HepG2 (cell line): ENCODE measurements at regions not wholly inside any gene's neighbourhood (a gene's known extent, or its start where the extent isn't known, plus 50 kb on each side); places are given as distances from the start of the nearest gene placed in this dataset.
A peak's percentile ranks its signal among the peaks of the same experiment; 100 is the strongest.

ENCODE experiments used
- ATAC-seq: fragments of 200-7000 bp; cut with Tn5 transposase; 3 replicates; pipeline ENCODE4 v1.9.1; 2020; ENCODE audit warnings: mild to moderate bottlenecking, moderate library complexity
- BruUV-seq: library from RNA; stranded (reverse); fragments of 400-500 nt; replicated peaks from 2 replicates; lab custom pipeline; 2021; lab: Mats Ljungman, UMichigan
- CTCF ChIA-PET: fragments of 300-600 bp; formaldehyde crosslinking; extraction: SDS; loops from one replicate; lab custom pipeline; 2021; ENCODE audit warnings: low total read pairs, inconsistent platforms, low intra/inter-chr PET ratio; lab: Yijun Ruan, JAX
- POLR2A ChIA-PET: fragments of 350-600 bp; sonication (Branson Sonifier 250); formaldehyde crosslinking; loops from one replicate; lab custom pipeline; 2020; ENCODE audit warnings: antibody characterized with exemption, inconsistent platforms; lab: Yijun Ruan, JAX
- DNase-seq: peaks from one replicate; pipeline ENCODE4 v3.0.0-alpha.2; 2015; ENCODE audit warnings: low spot score
- FAIRE-seq: peaks from 3 replicates; lab custom pipeline; 2011; peaks lifted over from hg19 to GRCh38; lab: Jason Lieb, UNC
- H2AFZ ChIP-seq: one replicate; pipeline ENCODE4 v1.6.1; 2011; ENCODE audit warnings: low read length, inconsistent platforms
- H3K27ac ChIP-seq: fragments of 300-600 bp; 3 replicates; pipeline ENCODE4 v1.8.0; 2011; ENCODE audit warnings: mixed run types, mild to moderate bottlenecking, mixed read lengths, low read length, inconsistent platforms; ENCODE audit not compliant: insufficient read depth; ENCODE audit errors: extremely low read length
- H3K27me3 ChIP-seq, 2 experiments: fragments of 200-600 bp in 1 of 2; 2 replicates in 1 of 2; 3 replicates in 1 of 2; pipeline versions ENCODE4 v1.6.0 to v1.8.0; 2011; ENCODE audit warnings: low read length in 2 of 2, mild to moderate bottlenecking in 2 of 2, moderate library complexity in 2 of 2, inconsistent platforms in 1 of 2; ENCODE audit not compliant: insufficient read depth in 2 of 2, control insufficient read depth in 1 of 2
- H3K36me3 ChIP-seq, 2 experiments: fragments of 200-600 bp in 1 of 2; replicated peaks in 1 of 2; 2 replicates in 1 of 2; 3 replicates in 1 of 2; pipeline versions ENCODE4 v1.5.1 to v1.8.0; 2011; ENCODE audit warnings: low read length in 2 of 2, inconsistent platforms in 1 of 2; ENCODE audit not compliant: insufficient read depth in 2 of 2, control insufficient read depth in 1 of 2
- H3K4me1 ChIP-seq: 2 replicates; pipeline ENCODE4 v1.5.1; 2012; ENCODE audit warnings: low read length, inconsistent platforms; ENCODE audit not compliant: insufficient read depth
- H3K4me2 ChIP-seq: 2 replicates; pipeline ENCODE4 v1.6.0; 2011; ENCODE audit warnings: low read depth, low read length, inconsistent platforms
- H3K4me3 ChIP-seq, 3 experiments: fragments of 200-600 bp in 1 of 3; sonication (generic), shearing (Covaris generic) in 1 of 3; replicated peaks in 1 of 3; 2 replicates each; pipeline ENCODE4 v1.5.1; 2011 to 2016; ENCODE audit warnings: low read length in 3 of 3, inconsistent platforms in 2 of 3, low read depth in 2 of 3, mild to moderate bottlenecking in 2 of 3, control low read depth in 1 of 3, mixed read lengths in 1 of 3; ENCODE audit not compliant: insufficient read depth in 1 of 3
- H3K79me2 ChIP-seq: one replicate; pipeline ENCODE4 v1.6.1; 2011; ENCODE audit warnings: low read length, inconsistent platforms; ENCODE audit not compliant: insufficient read depth
- H3K9ac ChIP-seq: 2 replicates; pipeline ENCODE4 v1.6.0; 2011; ENCODE audit warnings: mild to moderate bottlenecking, low read depth, low read length, inconsistent platforms; ENCODE audit not compliant: insufficient read depth
- H3K9me3 ChIP-seq: 2 replicates; pipeline ENCODE4 v1.5.1; 2012; ENCODE audit warnings: mild to moderate bottlenecking, low read length
- H4K20me1 ChIP-seq: 2 replicates; pipeline ENCODE4 v1.6.0; 2011; ENCODE audit warnings: inconsistent platforms, mild to moderate bottlenecking, low read length, moderate library complexity; ENCODE audit not compliant: insufficient read depth
- DPF2 ChIP-seq: sonication (generic); formaldehyde crosslinking; IDR thresholded peaks from 2 replicates; pipeline ENCODE4 v1.4.0; 2020; ENCODE audit warnings: mild to moderate bottlenecking, low read depth, missing genetic modification reagents, borderline replicate concordance
- MAFF ChIP-seq: IDR thresholded peaks from 2 replicates; pipeline ENCODE4 v1.6.1; 2011; ENCODE audit warnings: low read depth, low read length, improper control_type of control experiment
- MAFK ChIP-seq, 2 experiments: IDR thresholded peaks in 1 of 2; conservative IDR thresholded peaks in 1 of 2; 2 replicates each; pipeline ENCODE4 v1.6.1; 2011; ENCODE audit warnings: improper control_type of control experiment in 2 of 2, low read length in 2 of 2
- SKI ChIP-seq: fragments of 450-650 bp; IDR thresholded peaks from one replicate; pipeline ENCODE4 v1.6.1; 2018; ENCODE audit warnings: mild to moderate bottlenecking; ENCODE audit not compliant: partially characterized antibody
- SMC3 ChIP-seq: IDR thresholded peaks from 2 replicates; pipeline ENCODE4 v1.6.1; 2011; ENCODE audit warnings: low read length, improper control_type of control experiment
- SP5 ChIP-seq: IDR thresholded peaks from 2 replicates; pipeline ENCODE4 v1.6.1; 2016; ENCODE audit warnings: low read depth, borderline replicate concordance
- STAG1 ChIP-seq: sonication (generic); formaldehyde crosslinking; IDR thresholded peaks from 2 replicates; pipeline ENCODE4 v1.4.0; 2020; ENCODE audit warnings: missing genetic modification reagents
- WGBS: methylation state at CpG from one replicate; pipeline ENCODE4 v1.1.6; 2017; ENCODE audit warnings: low lambda C conversion rate; 5-methylcytosine and 5-hydroxymethylcytosine counted together
- in situ Hi-C: cut with HindIII; loops from 2 replicates; pipeline ENCODE4 v1.10.0; 2017; ENCODE audit warnings: low pct_unique_long_range_greater_than_20kb; ENCODE audit not compliant: extremely low pct_ligation_motif_present
- intact Hi-C: fragments of 100-400 bp; cut with micrococcal nuclease; formaldehyde crosslinking; loops from one replicate; pipeline ENCODE4 v1.10.0; 2022; ENCODE audit not compliant: unreplicated experiment
- TF ChIP-seq, protein P1 (sequence below): sonication (generic); formaldehyde crosslinking; IDR thresholded peaks from 2 replicates; pipeline ENCODE4 v1.5.0; 2020; ENCODE audit warnings: mild to moderate bottlenecking, missing genetic modification reagents, moderate library complexity

DNA sequence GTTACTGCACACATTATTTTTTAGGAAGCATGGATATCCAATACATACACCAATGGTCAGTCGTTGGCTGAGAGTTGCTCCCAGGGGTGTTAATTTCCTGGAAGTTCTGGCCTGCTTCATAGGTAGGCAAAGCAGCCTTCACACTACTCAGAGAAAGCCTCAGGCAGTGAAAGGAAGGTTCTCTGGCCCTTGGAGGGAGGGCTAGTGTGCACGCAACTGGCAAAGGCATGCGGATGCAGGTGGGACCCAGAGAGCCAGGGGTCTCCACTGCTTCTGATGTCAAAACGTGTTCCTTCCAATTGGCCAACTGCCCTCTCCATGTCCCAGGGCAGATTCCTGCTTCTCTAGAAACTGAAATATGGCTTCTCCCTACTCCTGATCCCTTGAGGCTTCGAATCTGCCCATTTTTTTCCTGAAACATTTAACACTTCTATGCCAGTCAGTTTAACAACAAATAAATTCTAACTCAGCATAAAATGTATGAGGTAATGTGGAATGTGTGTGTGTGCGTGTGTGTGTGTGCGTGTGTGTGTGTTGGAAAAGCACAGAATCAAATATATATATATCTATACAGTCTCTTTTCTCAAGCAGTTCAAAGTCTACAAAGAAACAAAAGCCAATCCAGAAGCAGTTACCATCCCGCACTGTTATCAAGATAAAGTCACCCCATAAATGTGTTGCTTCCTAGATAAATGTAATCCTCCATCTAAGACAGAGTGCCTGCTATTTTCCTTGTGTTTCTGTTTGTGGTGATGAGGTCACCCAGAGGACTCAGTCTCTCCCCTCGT, 94.0 kb upstream of the HIVEP1 start:
- no TSS peak for BruUV-seq
- no peaks in the 10 kb centered on the region for H3K36me3 ChIP-seq
- intact Hi-C loops (no loop called here), in situ Hi-C loops (no loop called here)
- no peak overlapping the region for H2AFZ ChIP-seq
- TF ChIP-seq MAFF (peak; percentile 25; the same call in 1 of the 2 replicates), SP5 (CRISPR knock-in tag) (no peak), MAFK (conservative IDR thresholded peaks at IDR 0.05 in 1 of 2, IDR thresholded peaks at IDR 0.05 in 1 of 2; ENCODE audit: low read length in 2 of 2) (peak; percentile 45 to 47; a peak in 3 of 4 replicates)
- TF ChIP-seq, all 625 proteins: peak for 2
- no peak for FAIRE-seq
- Histone ChIP-seq H3K9ac (no peak overlapping the region), H3K9me3 (no peaks in the 10 kb centered on the region), H3K27ac (no peak overlapping the region), H3K79me2 (no peaks in the 10 kb centered on the region), H3K4me2 (no peak overlapping the region), H3K4me3 (no peak overlapping the region), H4K20me1 (no peaks in the 10 kb centered on the region), H3K27me3 (no peaks in the 10 kb centered on the region; a peak in 1 of 5 replicates), H3K4me1 (no peaks in the 10 kb centered on the region)
- 39% methylated on average over 7 of the region's 9 CpGs for WGBS
- CTCF ChIA-PET, result no interaction called here
- no peak for DNase-seq
- POLR2A ChIA-PET, result no interaction called here
- no peak for ATAC-seq

DNA sequence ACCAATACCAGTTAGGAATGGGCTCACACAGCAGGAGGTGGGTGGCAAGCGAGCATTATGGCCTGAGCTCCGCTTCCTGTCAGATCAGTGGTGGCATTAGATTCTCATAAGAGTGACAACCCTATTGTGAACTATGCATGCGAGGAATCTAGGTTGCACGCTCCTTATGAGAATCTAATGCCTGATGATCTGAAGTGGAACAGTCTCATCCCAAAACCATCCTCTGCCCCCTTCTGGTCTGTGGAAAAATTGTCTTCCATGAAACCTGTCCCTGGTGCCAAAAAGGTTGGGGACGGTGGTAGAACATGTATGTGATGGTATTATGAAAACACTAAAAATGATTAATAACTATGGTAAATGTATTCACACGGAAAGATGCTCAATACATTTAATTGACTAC, 99.7 kb upstream of the HIVEP1 start:
- DNase-seq, result no peak
- Histone ChIP-seq H3K4me1 (no peaks in the 10 kb centered on the region), H3K4me3 (no peak overlapping the region), H4K20me1 (no peaks in the 10 kb centered on the region), H3K27me3 (no peaks in the 10 kb centered on the region), H3K79me2 (no peaks in the 10 kb centered on the region), H3K9ac (no peak overlapping the region), H3K27ac (no peak overlapping the region), H3K9me3 (0 out of 2 replicates have a peak, but pooled peaks cover 4% of the 10 kb centered on the region), H3K36me3 (no peaks in the 10 kb centered on the region), H3K4me2 (no peak overlapping the region), H2AFZ (no peak overlapping the region)
- CTCF ChIA-PET, result no interaction called here
- POLR2A ChIA-PET, result no interaction called here
- intact Hi-C loops, result no loop called here
- TF ChIP-seq DPF2 (CRISPR knock-in tag), result no peak
- TF ChIP-seq STAG1, result peak; percentile 29
- 0 out of 2 replicates have a peak, but pooled peaks have one; percentile 11 for TF ChIP-seq SMC3
- TF ChIP-seq, protein P1, sequence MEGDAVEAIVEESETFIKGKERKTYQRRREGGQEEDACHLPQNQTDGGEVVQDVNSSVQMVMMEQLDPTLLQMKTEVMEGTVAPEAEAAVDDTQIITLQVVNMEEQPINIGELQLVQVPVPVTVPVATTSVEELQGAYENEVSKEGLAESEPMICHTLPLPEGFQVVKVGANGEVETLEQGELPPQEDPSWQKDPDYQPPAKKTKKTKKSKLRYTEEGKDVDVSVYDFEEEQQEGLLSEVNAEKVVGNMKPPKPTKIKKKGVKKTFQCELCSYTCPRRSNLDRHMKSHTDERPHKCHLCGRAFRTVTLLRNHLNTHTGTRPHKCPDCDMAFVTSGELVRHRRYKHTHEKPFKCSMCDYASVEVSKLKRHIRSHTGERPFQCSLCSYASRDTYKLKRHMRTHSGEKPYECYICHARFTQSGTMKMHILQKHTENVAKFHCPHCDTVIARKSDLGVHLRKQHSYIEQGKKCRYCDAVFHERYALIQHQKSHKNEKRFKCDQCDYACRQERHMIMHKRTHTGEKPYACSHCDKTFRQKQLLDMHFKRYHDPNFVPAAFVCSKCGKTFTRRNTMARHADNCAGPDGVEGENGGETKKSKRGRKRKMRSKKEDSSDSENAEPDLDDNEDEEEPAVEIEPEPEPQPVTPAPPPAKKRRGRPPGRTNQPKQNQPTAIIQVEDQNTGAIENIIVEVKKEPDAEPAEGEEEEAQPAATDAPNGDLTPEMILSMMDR (CRISPR knock-in tag), result peak; percentile 32
- TF ChIP-seq SKI, result no peak
- in situ Hi-C loops, result no loop called here
- WGBS, result 49% methylated on average over 6 of the region's 6 CpGs
- ATAC-seq, result no peak
- no peak for FAIRE-seq
- no TSS peak for BruUV-seq
